HCT116 (cell line): ENCODE measurements at regions not wholly inside any gene's neighbourhood (a gene's known extent, or its start where the extent isn't known, plus 50 kb on each side); places are given as distances from the start of the nearest gene placed in this dataset.

Experiments
- ATAC-seq: fragments of 200-7000 bp; cut with Tn5 transposase; 2 replicates; pipeline ENCODE4 v1.9.1; 2020; ENCODE audit warnings: mild to moderate bottlenecking, moderate library complexity
- BruUV-seq: library from RNA; stranded (reverse); fragments of 400-500 nt; replicated peaks from 2 replicates; lab custom pipeline; 2021; lab: Mats Ljungman, UMichigan
- CTCF ChIA-PET: fragments of 300-600 bp; sonication (Branson Sonifier 250); formaldehyde crosslinking; loops from one replicate; lab custom pipeline; 2021; ENCODE audit warnings: antibody characterized with exemption; lab: Charles Lee
- POLR2A ChIA-PET: fragments of 300-600, 350-600 bp; sonication (Branson Sonifier 250); formaldehyde crosslinking; loops from one replicate; lab custom pipeline; 2021; ENCODE audit warnings: antibody characterized with exemption; lab: Charles Lee
- RAD21 ChIA-PET, 2 experiments: fragments of 300-600 bp; sonication (Branson Sonifier 250); formaldehyde crosslinking; loops; one replicate each; lab custom pipeline; 2023; ENCODE audit warnings: low total read pairs in 2 of 2; ENCODE audit not compliant: uncharacterized antibody in 2 of 2, unreplicated experiment in 2 of 2, low non-redundant PET in 1 of 2; lab: Charles Lee
- DNase-seq: peaks from one replicate; pipeline ENCODE4 v3.0.0-alpha.2; 2010; ENCODE audit warnings: low read depth, low spot score
- H2AFZ ChIP-seq: fragments of 200-600 bp; shearing (Covaris generic), sonication (generic); 2 replicates; pipeline ENCODE4 v1.6.1; 2017; ENCODE audit warnings: low read depth, mixed run types, mixed read lengths, antibody characterized with exemption, low read length; ENCODE audit not compliant: poor library complexity, severe bottlenecking
- H3K27ac ChIP-seq: 2 replicates; pipeline ENCODE4 v1.5.1; 2012; ENCODE audit warnings: low read depth, low read length
- H3K27me3 ChIP-seq: fragments of 200-600 bp; sonication (generic); 2 replicates; pipeline ENCODE4 v1.6.1; 2016; ENCODE audit warnings: mixed run types, low read length, mixed read lengths; ENCODE audit not compliant: insufficient read depth
- H3K36me3 ChIP-seq, 2 experiments: fragments of 200-500 bp in 1 of 2; fragments of 200-600 bp in 1 of 2; sonication (Bioruptor generic) in 1 of 2; sonication (generic) in 1 of 2; 2 replicates each; pipeline versions ENCODE4 v1.5.1 to v1.6.1; 2014 to 2016; ENCODE audit warnings: low read length in 2 of 2, inconsistent platforms in 1 of 2, mixed read lengths in 1 of 2, mixed run types in 1 of 2; ENCODE audit not compliant: insufficient read depth in 2 of 2, control insufficient read depth in 1 of 2
- H3K4me1 ChIP-seq, 2 experiments: fragments of 200-600 bp in 1 of 2; sonication (generic) in 1 of 2; 2 replicates each; pipeline versions ENCODE4 v1.5.1 to v1.6.1; 2012 to 2017; ENCODE audit warnings: low read length in 2 of 2, inconsistent platforms in 1 of 2, mild to moderate bottlenecking in 1 of 2, mixed read lengths in 1 of 2, mixed run types in 1 of 2, moderate library complexity in 1 of 2; ENCODE audit not compliant: insufficient read depth in 2 of 2, control insufficient read depth in 1 of 2
- H3K4me2 ChIP-seq: fragments of 200-600 bp; sonication (generic); 2 replicates; pipeline ENCODE4 v1.6.1; 2017; ENCODE audit warnings: mixed run types, low read length, mixed read lengths
- H3K4me3 ChIP-seq, 2 experiments: fragments of 200-600 bp in 1 of 2; sonication (generic) in 1 of 2; replicated peaks in 1 of 2; 2 replicates each; pipeline ENCODE4 v1.5.1; 2011 to 2016; ENCODE audit warnings: low read length in 2 of 2, control low read depth in 1 of 2, low read depth in 1 of 2, mild to moderate bottlenecking in 1 of 2, mixed read lengths in 1 of 2, mixed run types in 1 of 2
- H3K79me2 ChIP-seq: fragments of 200-600 bp; sonication (generic); 2 replicates; pipeline ENCODE4 v1.6.1; 2017; ENCODE audit warnings: mild to moderate bottlenecking, mixed run types, low read length, moderate library complexity, mixed read lengths; ENCODE audit not compliant: insufficient read depth
- H3K9ac ChIP-seq: fragments of 200-600 bp; sonication (generic); 2 replicates; pipeline ENCODE4 v1.6.1; 2016; ENCODE audit warnings: low read length, mixed read lengths
- H3K9me2 ChIP-seq: fragments of 200-600 bp; sonication (generic), shearing (Covaris generic); 2 replicates; pipeline ENCODE4 v1.6.1; 2017; ENCODE audit warnings: mixed run types, mild to moderate bottlenecking, moderate library complexity; ENCODE audit not compliant: insufficient read depth
- H3K9me3 ChIP-seq, 2 experiments: fragments of 200-500 bp in 1 of 2; fragments of 200-600 bp in 1 of 2; sonication (Bioruptor generic) in 1 of 2; sonication (generic) in 1 of 2; 2 replicates each; pipeline ENCODE4 v1.6.1; 2014 to 2017; ENCODE audit warnings: low read length in 2 of 2, mixed read lengths in 2 of 2, inconsistent platforms in 1 of 2, low read depth in 1 of 2, mild to moderate bottlenecking in 1 of 2, mixed run types in 1 of 2, moderate library complexity in 1 of 2; ENCODE audit not compliant: control insufficient read depth in 1 of 2, insufficient read depth in 1 of 2
- H4K20me1 ChIP-seq: fragments of 200-600 bp; sonication (generic), shearing (Covaris generic); 2 replicates; pipeline ENCODE4 v1.6.1; 2017; ENCODE audit warnings: mixed run types, mild to moderate bottlenecking, moderate library complexity; ENCODE audit not compliant: insufficient read depth
- EGR1 ChIP-seq: IDR thresholded peaks from 2 replicates; pipeline ENCODE4 v1.6.1; 2012; ENCODE audit warnings: low read depth
- ELF1 ChIP-seq: IDR thresholded peaks from 2 replicates; pipeline ENCODE4 v1.6.1; 2012; ENCODE audit warnings: low read depth, borderline replicate concordance
- EZH2 ChIP-seq: fragments of 200-600 bp; sonication (generic); IDR thresholded peaks from 2 replicates; pipeline ENCODE4 v1.6.1; 2017; ENCODE audit warnings: antibody characterized with exemption, mixed run types
- FOSL1 ChIP-seq: IDR thresholded peaks from 2 replicates; pipeline ENCODE4 v1.6.1; 2012; ENCODE audit warnings: low read depth
- SIN3A ChIP-seq: IDR thresholded peaks from 2 replicates; pipeline ENCODE4 v1.6.1; 2012; ENCODE audit warnings: low read depth
- SP1 ChIP-seq: IDR thresholded peaks from 2 replicates; pipeline ENCODE4 v1.6.1; 2012; ENCODE audit warnings: low read depth
- SRF ChIP-seq: IDR thresholded peaks from 2 replicates; pipeline ENCODE4 v1.6.1; 2012; ENCODE audit warnings: low read depth
- TCF7L2 ChIP-seq: IDR thresholded peaks from 2 replicates; pipeline ENCODE4 v1.7.0; 2011; ENCODE audit warnings: borderline replicate concordance, inconsistent platforms; ENCODE audit not compliant: insufficient read depth, insufficient read length; ENCODE audit errors: extremely low read depth
- YY1 ChIP-seq: IDR thresholded peaks from 2 replicates; pipeline ENCODE4 v1.6.1; 2011; ENCODE audit warnings: low read length, low read depth, moderate library complexity, mild to moderate bottlenecking; ENCODE audit not compliant: insufficient replicate concordance; ENCODE audit errors: extremely low read depth
- ZFX ChIP-seq: fragments of 450-650 bp; IDR thresholded peaks from 2 replicates; pipeline ENCODE4 v1.6.1; 2017
- ZNF274 ChIP-seq: fragments of 200-500 bp; sonication (Bioruptor generic); IDR thresholded peaks from 2 replicates; pipeline ENCODE4 v1.6.1; 2014; ENCODE audit warnings: mild to moderate bottlenecking, low read depth, low read length, inconsistent platforms
- intact Hi-C: fragments of 100-400 bp; cut with micrococcal nuclease; formaldehyde crosslinking; loops from 2 replicates; pipeline ENCODE4 v1.10.0; 2022
- TF ChIP-seq, protein P1 (sequence below): IDR thresholded peaks from 2 replicates; pipeline ENCODE4 v1.6.1; 2012; ENCODE audit warnings: low read depth

DNA sequence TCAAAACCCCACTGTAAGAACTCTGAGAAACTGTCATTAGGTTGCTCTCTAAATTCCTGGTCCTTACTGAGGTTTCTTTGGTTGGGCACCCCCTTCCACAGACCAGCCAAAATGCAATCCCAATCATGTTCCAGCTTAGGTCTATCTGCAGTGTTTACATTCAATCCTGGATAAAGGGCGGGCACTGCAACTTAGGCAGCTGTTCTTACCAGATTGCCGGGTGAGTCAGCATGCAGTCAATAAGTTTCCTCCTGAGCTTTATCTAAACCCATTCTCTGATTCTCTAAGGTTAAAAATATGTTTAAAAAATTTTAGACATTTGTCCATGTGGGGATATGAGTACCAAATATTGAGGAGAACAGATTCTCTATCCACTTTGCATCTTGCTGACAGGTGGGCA, 197.8 kb downstream of the HAO1 start:
- H3K4me1 ChIP-seq, result no peaks in the 10 kb centered on the region
- no peak for DNase-seq
- POLR2A ChIA-PET, result no interaction called here
- no peak for ATAC-seq
- RAD21 ChIA-PET, result no interaction called here
- H4K20me1 ChIP-seq, result no peaks in the 10 kb centered on the region
- intact Hi-C loops, result no loop called here
- H3K27ac ChIP-seq, result no peak overlapping the region
- BruUV-seq, result no TSS peak
- no peak overlapping the region for H3K4me2 ChIP-seq
- no peak overlapping the region for H2AFZ ChIP-seq
- CTCF ChIA-PET, result no interaction called here
- H3K79me2 ChIP-seq, result no peaks in the 10 kb centered on the region
- no peak for TF ChIP-seq ZFX
- no peak for TF ChIP-seq EZH2
- no peak for TF ChIP-seq FOSL1
- no peak for TF ChIP-seq TCF7L2
- TF ChIP-seq, protein P1, sequence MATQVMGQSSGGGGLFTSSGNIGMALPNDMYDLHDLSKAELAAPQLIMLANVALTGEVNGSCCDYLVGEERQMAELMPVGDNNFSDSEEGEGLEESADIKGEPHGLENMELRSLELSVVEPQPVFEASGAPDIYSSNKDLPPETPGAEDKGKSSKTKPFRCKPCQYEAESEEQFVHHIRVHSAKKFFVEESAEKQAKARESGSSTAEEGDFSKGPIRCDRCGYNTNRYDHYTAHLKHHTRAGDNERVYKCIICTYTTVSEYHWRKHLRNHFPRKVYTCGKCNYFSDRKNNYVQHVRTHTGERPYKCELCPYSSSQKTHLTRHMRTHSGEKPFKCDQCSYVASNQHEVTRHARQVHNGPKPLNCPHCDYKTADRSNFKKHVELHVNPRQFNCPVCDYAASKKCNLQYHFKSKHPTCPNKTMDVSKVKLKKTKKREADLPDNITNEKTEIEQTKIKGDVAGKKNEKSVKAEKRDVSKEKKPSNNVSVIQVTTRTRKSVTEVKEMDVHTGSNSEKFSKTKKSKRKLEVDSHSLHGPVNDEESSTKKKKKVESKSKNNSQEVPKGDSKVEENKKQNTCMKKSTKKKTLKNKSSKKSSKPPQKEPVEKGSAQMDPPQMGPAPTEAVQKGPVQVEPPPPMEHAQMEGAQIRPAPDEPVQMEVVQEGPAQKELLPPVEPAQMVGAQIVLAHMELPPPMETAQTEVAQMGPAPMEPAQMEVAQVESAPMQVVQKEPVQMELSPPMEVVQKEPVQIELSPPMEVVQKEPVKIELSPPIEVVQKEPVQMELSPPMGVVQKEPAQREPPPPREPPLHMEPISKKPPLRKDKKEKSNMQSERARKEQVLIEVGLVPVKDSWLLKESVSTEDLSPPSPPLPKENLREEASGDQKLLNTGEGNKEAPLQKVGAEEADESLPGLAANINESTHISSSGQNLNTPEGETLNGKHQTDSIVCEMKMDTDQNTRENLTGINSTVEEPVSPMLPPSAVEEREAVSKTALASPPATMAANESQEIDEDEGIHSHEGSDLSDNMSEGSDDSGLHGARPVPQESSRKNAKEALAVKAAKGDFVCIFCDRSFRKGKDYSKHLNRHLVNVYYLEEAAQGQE, result no peak
- no peak for TF ChIP-seq SRF
- no peak for TF ChIP-seq EGR1
- TF ChIP-seq YY1, result no peak
- no peak for TF ChIP-seq SP1
- no peak for TF ChIP-seq ELF1
- no peak for TF ChIP-seq ZNF274
- TF ChIP-seq SIN3A, result no peak
- H3K4me3 ChIP-seq, result no peak overlapping the region
- H3K9me3 ChIP-seq, result no peaks in the 10 kb centered on the region; a peak in 2 of 4 replicates
- no peak overlapping the region for H3K9ac ChIP-seq
- H3K9me2 ChIP-seq, result no peaks in the 10 kb centered on the region
- H3K27me3 ChIP-seq, result no peaks in the 10 kb centered on the region
- no peaks in the 10 kb centered on the region for H3K36me3 ChIP-seq
